ENCODE measurements at regions not wholly inside any gene's neighbourhood (a gene's known extent, or its start where the extent isn't known, plus 50 kb on each side); places are given as distances from the start of the nearest gene placed in this dataset.
"Not testable (repeated sequence)": the region's sequence is repeated elsewhere in the genome, so short reads cannot be mapped to it uniquely, and the experiment has no call there.

DNA sequence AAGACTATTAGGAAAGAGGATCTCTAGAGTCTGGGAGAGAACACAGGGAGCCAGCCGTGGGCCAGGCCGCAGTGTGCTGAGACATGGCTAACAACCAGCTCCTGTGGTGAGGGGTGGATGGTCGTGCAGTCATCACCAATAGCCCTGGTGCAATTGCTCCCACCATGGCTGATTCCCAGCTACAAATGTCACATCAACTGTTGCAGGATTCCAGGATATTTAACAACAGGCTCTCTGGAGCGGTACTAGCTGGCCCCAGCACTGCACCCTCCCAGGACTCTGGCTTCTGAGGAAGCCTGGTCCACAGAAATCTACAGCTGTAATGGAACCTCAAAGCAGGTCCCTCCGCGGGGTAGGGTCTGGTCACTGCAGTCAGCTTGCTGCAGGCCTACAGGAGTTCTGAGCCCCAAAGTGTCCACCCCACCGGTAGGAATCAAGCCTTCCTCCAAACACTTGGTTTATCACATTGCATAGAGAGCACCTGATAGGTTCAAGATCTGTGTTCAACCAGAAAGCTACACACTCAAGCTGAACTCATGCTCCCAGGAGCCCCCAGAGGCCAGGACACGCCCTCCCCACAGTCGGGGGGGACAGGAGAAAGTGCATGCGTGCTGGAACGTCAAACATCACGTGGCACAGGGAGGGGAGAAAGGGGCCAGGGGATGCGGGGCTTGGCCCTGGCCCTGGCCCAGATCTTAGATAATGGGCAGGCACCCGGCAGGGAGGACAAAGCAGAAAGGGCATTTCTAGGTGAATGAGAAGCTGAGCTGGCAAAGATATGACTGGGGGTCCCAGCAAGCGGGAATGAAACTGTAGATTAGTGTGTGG lies 609.0 kb downstream of the TBC1D22A start:
- DNase-seq = no peak

GRCh38 chr22:47370448-47371262 lies 608.2 kb downstream of the TBC1D22A start:
- no peak for DNase-seq

- DNase-seq = no peak
Measured at GRCh38 chr22:47369431-47370015, 607.1 kb downstream of the TBC1D22A start.

DNA sequence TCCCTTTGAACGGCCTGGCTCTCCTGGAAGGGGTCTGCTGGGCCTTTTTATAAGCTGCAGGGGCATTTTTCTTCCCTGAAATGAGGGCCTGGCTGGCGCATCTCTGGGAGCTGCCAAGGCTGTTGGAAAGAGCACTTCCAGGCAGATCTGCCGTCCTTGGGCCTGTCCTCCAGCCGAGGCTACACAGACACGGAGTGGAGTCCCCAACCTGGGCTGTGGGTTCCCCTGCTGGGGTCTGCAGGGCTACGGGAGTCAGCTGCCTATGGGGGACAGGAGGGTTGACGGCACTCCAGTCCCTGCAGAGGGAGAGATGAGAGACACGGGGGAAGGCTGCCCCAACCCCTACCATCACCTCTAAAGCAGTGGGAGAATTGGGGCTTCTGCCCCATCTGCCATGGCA lies 606.6 kb downstream of the TBC1D22A start:
- no peak for DNase-seq

- DNase-seq = no peak
Measured at GRCh38 chr22:47367993-47368945, 605.8 kb downstream of the TBC1D22A start.

DNA sequence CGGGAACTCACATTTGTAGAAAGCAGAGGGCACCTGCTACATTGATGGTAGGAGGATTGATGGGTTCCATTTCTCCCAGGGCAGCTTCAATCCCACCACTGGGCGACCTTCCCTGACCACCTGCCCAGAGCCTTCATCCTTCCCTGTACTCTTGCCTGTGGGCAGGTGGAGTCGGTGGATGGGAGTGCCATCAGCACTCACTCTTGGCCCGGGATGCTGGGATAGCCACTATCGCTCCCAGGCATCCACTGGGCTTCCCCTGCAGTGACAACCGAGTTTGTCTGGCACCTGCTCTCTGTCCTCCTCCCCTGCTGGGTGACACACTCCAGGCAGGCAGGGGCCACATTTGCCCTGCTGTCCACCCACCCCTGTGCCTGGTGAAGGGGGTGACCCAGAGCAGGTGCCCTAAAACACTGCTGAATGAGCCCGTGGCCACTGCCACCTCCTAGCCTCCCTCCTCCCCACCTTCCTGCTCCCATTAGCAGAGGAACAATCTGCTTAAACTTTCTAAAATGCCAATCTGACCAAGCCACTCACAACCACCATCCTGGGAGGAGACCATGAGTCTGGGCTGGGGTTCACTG lies 604.7 kb downstream of the TBC1D22A start:
- no peak for DNase-seq

- no peak for DNase-seq
Measured at GRCh38 chr22:47366026-47366767, 603.7 kb downstream of the TBC1D22A start.

- no peak for DNase-seq
Measured at GRCh38 chr22:47361247-47361646, 598.8 kb downstream of the TBC1D22A start.

- no peak for DNase-seq
Measured at GRCh38 chr22:47357493-47357892, 595.0 kb downstream of the TBC1D22A start.

- no peak for DNase-seq
Measured at GRCh38 chr22:47357086-47357485, 594.6 kb downstream of the TBC1D22A start.

DNA sequence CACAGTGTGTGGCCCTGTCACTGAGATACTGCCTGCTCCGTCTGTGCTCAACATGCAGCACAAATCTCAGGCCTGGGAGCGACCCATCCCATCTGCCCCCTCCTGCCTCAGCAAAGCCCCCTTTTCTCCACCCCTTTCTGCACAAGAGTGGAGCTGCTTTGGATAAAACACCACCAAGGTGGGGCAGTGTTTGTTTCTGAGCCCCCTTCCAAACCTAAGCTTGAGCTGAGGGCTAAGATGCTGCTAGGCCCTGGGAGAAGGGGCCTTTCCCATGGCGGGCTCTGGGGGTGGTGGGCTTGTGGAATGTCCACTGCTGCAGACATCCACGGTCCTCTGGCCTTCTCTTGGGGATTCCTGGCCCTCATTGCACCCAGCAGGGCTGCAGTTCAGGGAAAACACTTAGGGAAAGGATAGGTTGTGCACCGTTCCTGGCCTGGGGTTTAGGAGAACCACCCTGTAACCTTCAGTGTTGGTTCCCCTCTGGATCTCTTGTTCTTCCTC lies 594.1 kb downstream of the TBC1D22A start:
- DNase-seq = no peak

DNA sequence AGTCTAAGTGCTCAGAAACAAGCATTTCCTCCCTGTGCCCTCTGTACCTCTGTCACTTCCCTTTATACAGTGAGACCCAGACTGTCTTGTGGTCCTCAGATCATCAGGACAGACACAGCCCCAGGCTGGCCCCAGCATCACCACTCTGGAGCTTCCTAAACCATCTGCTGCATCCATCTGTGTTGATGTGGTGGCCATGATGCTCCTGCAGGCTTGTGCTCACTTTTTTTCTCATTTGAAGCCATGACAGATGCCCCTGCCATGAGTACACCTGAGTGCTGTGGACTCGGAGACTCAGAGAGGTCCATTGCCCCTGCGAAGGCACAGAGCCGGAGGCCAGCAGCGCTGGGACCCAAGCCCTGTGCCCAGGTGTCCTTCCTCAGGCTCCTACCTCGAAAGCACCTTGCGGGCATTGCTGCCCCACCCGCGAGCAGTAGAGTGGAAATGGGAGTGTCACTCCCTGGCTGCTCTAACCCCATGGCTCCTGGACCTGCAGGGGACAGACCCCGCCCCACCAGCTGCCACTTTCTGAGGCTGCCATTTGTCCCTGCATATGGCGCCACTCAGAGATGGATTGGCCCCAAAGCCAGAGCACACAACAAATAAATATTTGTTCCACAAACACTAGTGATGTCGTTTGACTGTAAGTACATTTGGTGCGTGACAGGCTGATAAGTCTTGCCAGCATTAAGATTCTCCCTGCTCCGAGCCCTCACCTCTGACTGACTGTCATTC lies 593.5 kb downstream of the TBC1D22A start:
- DNase-seq = no peak

- DNase-seq = no peak
Measured at GRCh38 chr22:47355388-47355725, 592.9 kb downstream of the TBC1D22A start.

DNA sequence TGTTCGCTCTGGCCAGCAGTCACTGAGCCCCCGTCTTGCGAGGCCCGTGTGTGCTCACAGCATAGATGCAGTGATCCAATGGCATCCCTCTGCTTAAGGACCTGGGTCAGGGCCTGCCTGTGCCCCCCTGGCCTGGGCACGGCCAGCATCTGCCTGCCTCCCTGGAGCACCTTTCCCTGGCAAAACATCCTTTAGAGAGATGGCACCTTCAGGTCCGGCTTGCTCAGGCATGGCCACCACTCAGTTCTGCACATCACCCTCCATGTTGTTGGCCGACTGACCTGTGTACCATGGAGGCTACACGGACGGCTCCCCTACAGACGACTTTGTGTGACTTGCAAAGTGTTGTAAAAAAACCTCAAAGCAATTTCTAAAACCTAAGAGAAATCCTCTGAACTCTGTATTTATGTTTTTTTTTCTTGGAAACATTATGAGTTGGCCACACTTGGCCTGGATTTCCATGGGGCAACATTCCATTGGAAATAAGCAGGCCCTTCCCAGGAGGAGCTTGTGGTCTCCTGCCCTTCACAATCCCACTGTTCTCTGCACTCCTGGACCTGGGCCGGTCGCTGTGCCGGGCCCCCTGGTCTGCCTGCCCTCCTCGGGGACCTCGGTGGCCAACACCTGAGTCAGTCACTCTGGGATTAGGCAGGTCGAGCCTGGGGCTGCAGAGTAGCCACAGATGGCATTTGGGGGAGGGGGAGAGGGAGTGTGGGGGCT lies 592.4 kb downstream of the TBC1D22A start:
- DNase-seq = no peak

DNA sequence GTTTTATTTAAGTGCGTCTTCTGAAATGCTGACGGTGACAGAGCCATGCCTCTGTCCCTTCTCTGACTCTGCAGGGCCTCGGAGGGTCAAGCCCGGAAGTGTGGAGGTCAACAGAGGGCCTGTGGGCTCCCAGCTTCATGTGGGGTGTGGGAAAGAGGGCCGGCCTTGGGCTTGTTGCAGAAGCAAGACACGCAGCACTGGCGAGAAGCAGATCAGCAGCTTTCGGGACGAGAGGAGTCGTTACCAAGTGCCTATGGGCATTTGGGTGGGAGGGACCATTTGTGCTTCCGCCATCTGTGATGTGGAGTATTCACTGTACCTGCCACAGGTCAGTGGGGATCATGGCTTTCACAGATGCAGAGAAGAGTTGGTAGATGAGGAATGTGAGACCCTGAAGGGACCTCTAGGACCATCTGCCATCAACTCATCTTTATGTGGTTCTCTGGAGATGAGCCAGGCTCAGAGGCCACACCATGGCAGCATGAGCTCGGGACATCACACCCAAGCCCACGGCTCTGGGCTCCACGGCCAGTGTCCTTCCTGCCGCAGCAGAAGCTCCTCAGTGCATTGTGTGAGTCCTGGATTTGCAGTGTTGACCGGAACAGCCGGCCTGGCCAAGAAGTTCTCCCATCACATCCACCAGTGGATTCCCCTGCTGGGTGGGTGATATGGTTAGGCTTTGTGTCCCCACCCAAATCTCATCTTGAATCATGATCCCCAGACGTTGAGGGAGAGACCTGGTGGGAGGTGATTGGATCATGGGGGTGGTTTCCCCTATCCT lies 590.7 kb downstream of the TBC1D22A start:
- no peak for DNase-seq

DNA sequence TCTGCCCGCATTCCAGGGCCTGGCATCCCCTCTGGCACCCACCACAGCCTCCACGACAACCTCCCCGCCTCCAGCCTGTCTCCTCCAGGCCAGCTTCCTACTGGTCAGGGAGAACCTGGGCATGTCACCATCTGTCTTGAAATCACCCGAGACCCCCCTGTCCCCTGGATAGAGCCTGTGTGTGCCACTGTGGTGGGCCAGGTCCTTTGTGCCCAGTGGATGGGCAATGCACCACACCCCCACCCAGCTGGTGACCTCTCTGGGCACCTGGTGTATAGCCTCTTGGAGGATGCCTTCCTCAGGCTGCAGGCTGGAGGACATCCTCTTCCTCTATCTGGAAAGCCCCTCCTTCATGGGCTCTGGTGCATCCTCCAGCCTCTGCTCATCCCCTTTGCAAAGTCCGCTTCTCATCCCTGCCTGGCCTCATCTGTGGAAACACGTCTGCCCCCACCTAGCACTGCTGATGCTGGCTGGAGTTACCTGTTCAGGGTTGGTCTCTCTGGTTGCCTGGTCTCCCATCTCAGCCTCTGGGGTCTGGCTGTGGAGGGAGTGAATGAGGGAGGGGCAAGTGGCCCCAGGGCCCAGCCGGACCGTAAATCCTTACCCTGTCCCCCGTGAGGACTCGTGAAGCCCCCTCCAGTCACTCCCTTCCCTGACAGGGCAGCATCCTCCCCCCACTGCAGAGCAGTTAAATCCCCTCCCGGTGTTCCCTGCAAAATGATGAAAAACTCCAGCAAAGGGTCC lies 589.6 kb downstream of the TBC1D22A start:
- DNase-seq = no peak

DNA sequence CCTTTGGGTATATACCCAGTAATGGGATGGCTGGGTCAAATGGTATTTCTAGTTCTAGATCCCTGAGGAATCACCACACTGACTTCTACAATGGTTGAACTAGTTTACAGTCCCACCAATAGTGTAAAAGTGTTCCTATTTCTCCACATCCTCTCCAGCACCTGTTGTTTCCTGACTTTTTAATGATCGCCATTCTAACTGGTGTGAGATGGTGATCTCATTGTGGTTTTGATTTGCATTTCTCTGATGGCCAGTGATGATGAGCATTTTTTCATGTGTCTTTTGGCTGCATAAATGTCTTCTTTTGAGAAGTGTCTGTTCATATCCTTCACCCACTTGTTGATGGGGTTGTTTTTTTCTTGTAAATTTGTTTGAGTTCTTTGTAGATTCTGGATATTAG lies 583.8 kb downstream of the TBC1D22A start:
- DNase-seq = not testable (repeated sequence)

DNA sequence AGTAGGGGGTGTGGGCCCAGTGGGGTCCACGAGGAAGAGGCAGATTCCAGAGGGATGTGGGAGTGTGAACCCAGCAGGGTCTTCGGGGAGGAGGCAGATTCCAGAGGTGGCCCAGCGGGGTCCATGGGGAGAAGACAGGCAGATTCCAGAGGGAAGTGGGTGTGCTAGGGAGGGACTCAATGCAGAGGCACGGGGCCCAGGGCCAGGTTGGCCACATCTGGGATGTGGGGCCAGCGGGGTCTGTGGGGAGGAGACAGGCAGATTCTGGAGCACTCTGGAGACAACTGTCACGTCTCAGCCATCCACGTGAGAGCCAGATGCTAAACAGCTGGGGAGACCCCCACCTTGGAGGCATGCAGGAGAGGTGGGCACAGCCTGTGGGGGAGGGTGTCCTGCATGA lies 582.6 kb downstream of the TBC1D22A start:
- DNase-seq = no peak
